ENCODE measurements at regions not wholly inside any gene's neighbourhood (a gene's known extent, or its start where the extent isn't known, plus 50 kb on each side); places are given as distances from the start of the nearest gene placed in this dataset.

- no peak for DNase-seq
These were observed 235.4 kb downstream of the PTPRU start for GRCh38 chr1:29471487-29472313.

GRCh38 chr1:29470788-29471119 lies 234.4 kb downstream of the PTPRU start:
- DNase-seq = no peak

GRCh38 chr1:29470087-29470787 lies 233.9 kb downstream of the PTPRU start:
- DNase-seq = no peak

GRCh38 chr1:29469457-29469856 lies 233.1 kb downstream of the PTPRU start:
- DNase-seq = no peak

- DNase-seq = no peak
These were observed 231.9 kb downstream of the PTPRU start for GRCh38 chr1:29467989-29468900.

- no peak for DNase-seq
These were observed 229.9 kb downstream of the PTPRU start for GRCh38 chr1:29466258-29466657.

- DNase-seq = no peak
These were observed 229.4 kb downstream of the PTPRU start for GRCh38 chr1:29465755-29466154.

GRCh38 chr1:29462096-29462495 lies 225.8 kb downstream of the PTPRU start:
- no peak for DNase-seq

- DNase-seq = no peak
These were observed 224.9 kb downstream of the PTPRU start for GRCh38 chr1:29461115-29461739.

GRCh38 chr1:29460694-29461093 lies 224.4 kb downstream of the PTPRU start:
- DNase-seq = no peak

- DNase-seq = no peak
These were observed 223.8 kb downstream of the PTPRU start for GRCh38 chr1:29460041-29460610.

- DNase-seq = no peak
These were observed 223.3 kb downstream of the PTPRU start for GRCh38 chr1:29459620-29459945.

GRCh38 chr1:29458737-29459619 lies 222.7 kb downstream of the PTPRU start:
- DNase-seq = no peak

GRCh38 chr1:29457496-29458368 lies 221.4 kb downstream of the PTPRU start:
- DNase-seq = no peak

GRCh38 chr1:29456685-29457435 lies 220.5 kb downstream of the PTPRU start:
- DNase-seq = no peak

- DNase-seq = no peak
These were observed 219.5 kb downstream of the PTPRU start for GRCh38 chr1:29455781-29456180.

- no peak for DNase-seq
These were observed 218.5 kb downstream of the PTPRU start for GRCh38 chr1:29454616-29455380.

- no peak for DNase-seq
These were observed 217.3 kb downstream of the PTPRU start for GRCh38 chr1:29453502-29454240.
